HepG2 (cell line): ENCODE measurements at regions not wholly inside any gene's neighbourhood (a gene's known extent, or its start where the extent isn't known, plus 50 kb on each side); places are given as distances from the start of the nearest gene placed in this dataset.
A peak's percentile ranks its signal among the peaks of the same experiment; 100 is the strongest.

ENCODE experiments used
- ATAC-seq: fragments of 200-7000 bp; cut with Tn5 transposase; 3 replicates; pipeline ENCODE4 v1.9.1; 2020; ENCODE audit warnings: mild to moderate bottlenecking, moderate library complexity
- BruUV-seq: library from RNA; stranded (reverse); fragments of 400-500 nt; replicated peaks from 2 replicates; lab custom pipeline; 2021; lab: Mats Ljungman, UMichigan
- CTCF ChIA-PET: fragments of 300-600 bp; formaldehyde crosslinking; extraction: SDS; loops from one replicate; lab custom pipeline; 2021; ENCODE audit warnings: low total read pairs, inconsistent platforms, low intra/inter-chr PET ratio; lab: Yijun Ruan, JAX
- POLR2A ChIA-PET: fragments of 350-600 bp; sonication (Branson Sonifier 250); formaldehyde crosslinking; loops from one replicate; lab custom pipeline; 2020; ENCODE audit warnings: antibody characterized with exemption, inconsistent platforms; lab: Yijun Ruan, JAX
- DNase-seq: peaks from one replicate; pipeline ENCODE4 v3.0.0-alpha.2; 2015; ENCODE audit warnings: low spot score
- FAIRE-seq: peaks from 3 replicates; lab custom pipeline; 2011; peaks lifted over from hg19 to GRCh38; lab: Jason Lieb, UNC
- H2AFZ ChIP-seq: one replicate; pipeline ENCODE4 v1.6.1; 2011; ENCODE audit warnings: low read length, inconsistent platforms
- H3K27ac ChIP-seq: fragments of 300-600 bp; 3 replicates; pipeline ENCODE4 v1.8.0; 2011; ENCODE audit warnings: mixed run types, mild to moderate bottlenecking, mixed read lengths, low read length, inconsistent platforms; ENCODE audit not compliant: insufficient read depth; ENCODE audit errors: extremely low read length
- H3K27me3 ChIP-seq, 2 experiments: fragments of 200-600 bp in 1 of 2; 2 replicates in 1 of 2; 3 replicates in 1 of 2; pipeline versions ENCODE4 v1.6.0 to v1.8.0; 2011; ENCODE audit warnings: low read length in 2 of 2, mild to moderate bottlenecking in 2 of 2, moderate library complexity in 2 of 2, inconsistent platforms in 1 of 2; ENCODE audit not compliant: insufficient read depth in 2 of 2, control insufficient read depth in 1 of 2
- H3K36me3 ChIP-seq, 2 experiments: fragments of 200-600 bp in 1 of 2; replicated peaks in 1 of 2; 2 replicates in 1 of 2; 3 replicates in 1 of 2; pipeline versions ENCODE4 v1.5.1 to v1.8.0; 2011; ENCODE audit warnings: low read length in 2 of 2, inconsistent platforms in 1 of 2; ENCODE audit not compliant: insufficient read depth in 2 of 2, control insufficient read depth in 1 of 2
- H3K4me1 ChIP-seq: 2 replicates; pipeline ENCODE4 v1.5.1; 2012; ENCODE audit warnings: low read length, inconsistent platforms; ENCODE audit not compliant: insufficient read depth
- H3K4me2 ChIP-seq: 2 replicates; pipeline ENCODE4 v1.6.0; 2011; ENCODE audit warnings: low read depth, low read length, inconsistent platforms
- H3K4me3 ChIP-seq, 3 experiments: fragments of 200-600 bp in 1 of 3; sonication (generic), shearing (Covaris generic) in 1 of 3; replicated peaks in 1 of 3; 2 replicates each; pipeline ENCODE4 v1.5.1; 2011 to 2016; ENCODE audit warnings: low read length in 3 of 3, inconsistent platforms in 2 of 3, low read depth in 2 of 3, mild to moderate bottlenecking in 2 of 3, control low read depth in 1 of 3, mixed read lengths in 1 of 3; ENCODE audit not compliant: insufficient read depth in 1 of 3
- H3K79me2 ChIP-seq: one replicate; pipeline ENCODE4 v1.6.1; 2011; ENCODE audit warnings: low read length, inconsistent platforms; ENCODE audit not compliant: insufficient read depth
- H3K9ac ChIP-seq: 2 replicates; pipeline ENCODE4 v1.6.0; 2011; ENCODE audit warnings: mild to moderate bottlenecking, low read depth, low read length, inconsistent platforms; ENCODE audit not compliant: insufficient read depth
- H3K9me3 ChIP-seq: 2 replicates; pipeline ENCODE4 v1.5.1; 2012; ENCODE audit warnings: mild to moderate bottlenecking, low read length
- H4K20me1 ChIP-seq: 2 replicates; pipeline ENCODE4 v1.6.0; 2011; ENCODE audit warnings: inconsistent platforms, mild to moderate bottlenecking, low read length, moderate library complexity; ENCODE audit not compliant: insufficient read depth
- CTCF ChIP-seq: sonication (generic); formaldehyde crosslinking; IDR thresholded peaks from 2 replicates; pipeline ENCODE4 v1.5.0; 2020; ENCODE audit warnings: mild to moderate bottlenecking, missing genetic modification reagents, moderate library complexity
- DR1 ChIP-seq: sonication (generic); formaldehyde crosslinking; IDR thresholded peaks from 2 replicates; pipeline ENCODE4 v1.8.0; 2021; ENCODE audit warnings: mild to moderate bottlenecking, missing genetic modification reagents, inconsistent platforms
- GTF2F1 ChIP-seq: fragments of 150-350 bp; IDR thresholded peaks from 2 replicates; pipeline ENCODE4 v1.6.1; 2014; ENCODE audit warnings: low read length
- HCFC1 ChIP-seq: fragments of 150-350 bp; IDR thresholded peaks from 2 replicates; pipeline ENCODE4 v1.6.1; 2014; ENCODE audit warnings: low read depth, low read length
- RNF2 ChIP-seq: fragments of 450-650 bp; conservative IDR thresholded peaks from 2 replicates; pipeline ENCODE4 v1.6.1; 2016; ENCODE audit warnings: low read depth
- SMC3 ChIP-seq: IDR thresholded peaks from 2 replicates; pipeline ENCODE4 v1.6.1; 2011; ENCODE audit warnings: low read length, improper control_type of control experiment
- STAG1 ChIP-seq: sonication (generic); formaldehyde crosslinking; IDR thresholded peaks from 2 replicates; pipeline ENCODE4 v1.4.0; 2020; ENCODE audit warnings: missing genetic modification reagents
- U2AF1 ChIP-seq: fragments of 200-400 bp; formaldehyde crosslinking; optimal IDR thresholded peaks from 2 replicates; pipeline ENCODE3; 2017; ENCODE audit warnings: mild to moderate bottlenecking, low read depth, low read length
- ZNF180 ChIP-seq: sonication (generic); formaldehyde crosslinking; IDR thresholded peaks from 2 replicates; pipeline ENCODE4 v1.4.0; 2020; ENCODE audit warnings: low read depth, missing genetic modification reagents, borderline replicate concordance
- ZNF251 ChIP-seq: sonication (generic); formaldehyde crosslinking; IDR thresholded peaks from 2 replicates; pipeline ENCODE4 v1.9.0; 2021; ENCODE audit warnings: mild to moderate bottlenecking, missing genetic modification reagents
- ZSCAN25 ChIP-seq: sonication (generic); formaldehyde crosslinking; IDR thresholded peaks from 2 replicates; pipeline ENCODE4 v1.8.0; 2022; ENCODE audit warnings: mild to moderate bottlenecking, missing genetic modification reagents
- WGBS: methylation state at CpG from one replicate; pipeline ENCODE4 v1.1.6; 2017; ENCODE audit warnings: low lambda C conversion rate; 5-methylcytosine and 5-hydroxymethylcytosine counted together
- in situ Hi-C: cut with HindIII; loops from 2 replicates; pipeline ENCODE4 v1.10.0; 2017; ENCODE audit warnings: low pct_unique_long_range_greater_than_20kb; ENCODE audit not compliant: extremely low pct_ligation_motif_present
- intact Hi-C: fragments of 100-400 bp; cut with micrococcal nuclease; formaldehyde crosslinking; loops from one replicate; pipeline ENCODE4 v1.10.0; 2022; ENCODE audit not compliant: unreplicated experiment
- TF ChIP-seq, protein P1 (sequence below): sonication (generic); formaldehyde crosslinking; conservative IDR thresholded peaks from 2 replicates; pipeline ENCODE4 v1.8.0; 2022; ENCODE audit warnings: missing genetic modification reagents

DNA sequence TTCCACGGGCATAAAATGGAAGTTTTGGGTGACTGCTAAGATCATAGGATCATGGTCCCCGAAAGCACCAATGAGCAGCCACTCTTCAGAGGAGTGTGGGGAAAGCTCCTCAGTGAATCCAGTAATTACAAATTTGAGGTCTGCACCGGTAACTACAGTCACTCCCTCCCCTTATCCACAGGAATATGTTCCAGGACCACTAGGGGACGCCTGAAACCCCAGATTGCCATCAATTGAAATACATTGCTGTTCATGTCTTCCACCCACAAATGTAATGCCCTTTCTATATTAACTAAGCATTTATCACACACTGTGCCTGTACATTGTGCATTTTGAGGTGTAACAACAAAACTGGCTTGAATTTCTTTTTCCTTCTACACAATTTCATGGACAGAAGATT, 447.9 kb upstream of the PFKP start:
- ATAC-seq (peak; percentile 76), DNase-seq (peak; percentile 7), FAIRE-seq (no peak)
- TF ChIP-seq ZNF180 (CRISPR knock-in tag) (no peak), ZSCAN25 (CRISPR knock-in tag) (no peak), STAG1 (CRISPR knock-in tag) (peak; percentile 46), SMC3 (peak; percentile 9; the same call in 1 of the 2 replicates), HCFC1 (no peak), RNF2 (no peak), U2AF1 (no peak), GTF2F1 (no peak), CTCF (CRISPR knock-in tag) (0 out of 2 replicates have a peak, but pooled peaks have one; percentile 35), ZNF251 (CRISPR knock-in tag) (no peak), DR1 (CRISPR knock-in tag) (no peak)
- TF ChIP-seq, protein P1, sequence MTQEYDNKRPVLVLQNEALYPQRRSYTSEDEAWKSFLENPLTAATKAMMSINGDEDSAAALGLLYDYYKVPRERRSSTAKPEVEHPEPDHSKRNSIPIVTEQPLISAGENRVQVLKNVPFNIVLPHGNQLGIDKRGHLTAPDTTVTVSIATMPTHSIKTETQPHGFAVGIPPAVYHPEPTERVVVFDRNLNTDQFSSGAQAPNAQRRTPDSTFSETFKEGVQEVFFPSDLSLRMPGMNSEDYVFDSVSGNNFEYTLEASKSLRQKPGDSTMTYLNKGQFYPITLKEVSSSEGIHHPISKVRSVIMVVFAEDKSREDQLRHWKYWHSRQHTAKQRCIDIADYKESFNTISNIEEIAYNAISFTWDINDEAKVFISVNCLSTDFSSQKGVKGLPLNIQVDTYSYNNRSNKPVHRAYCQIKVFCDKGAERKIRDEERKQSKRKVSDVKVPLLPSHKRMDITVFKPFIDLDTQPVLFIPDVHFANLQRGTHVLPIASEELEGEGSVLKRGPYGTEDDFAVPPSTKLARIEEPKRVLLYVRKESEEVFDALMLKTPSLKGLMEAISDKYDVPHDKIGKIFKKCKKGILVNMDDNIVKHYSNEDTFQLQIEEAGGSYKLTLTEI (CRISPR knock-in tag), result no peak
- H3K4me2 ChIP-seq, result no peak overlapping the region
- intact Hi-C loops (loop anchor here (2.0 kb wide), 1 partner anchor 423 kb away; no protein-coding TSS in a partner anchor), in situ Hi-C loops (no loop called here)
- no peak overlapping the region for H3K9ac ChIP-seq
- no peaks in the 10 kb centered on the region for H3K27me3 ChIP-seq
- H4K20me1 ChIP-seq, result no peaks in the 10 kb centered on the region
- no peaks in the 10 kb centered on the region for H3K36me3 ChIP-seq
- H3K9me3 ChIP-seq, result no peaks in the 10 kb centered on the region
- no peaks in the 10 kb centered on the region for H3K79me2 ChIP-seq
- no peaks in the 10 kb centered on the region for H3K4me1 ChIP-seq
- no peak overlapping the region for H3K27ac ChIP-seq
- POLR2A ChIA-PET, result no interaction called here
- no TSS peak for BruUV-seq
- H3K4me3 ChIP-seq, result no peak overlapping the region
- CTCF ChIA-PET, result interaction anchor here (0.7 kb wide), 1 partner anchor 358 kb away, joined by 3 read pairs; no protein-coding TSS in a partner anchor
- 3% methylated on average over 4 of the region's 4 CpGs for WGBS
- no peak overlapping the region for H2AFZ ChIP-seq
